Kidney (tissue), 13 donors: ENCODE measurements at regions not wholly inside any gene's neighbourhood (a gene's known extent, or its start where the extent isn't known, plus 50 kb on each side); places are given as distances from the start of the nearest gene placed in this dataset.
"Not testable (repeated sequence)": the region's sequence is repeated elsewhere in the genome, so short reads cannot be mapped to it uniquely, and the experiment has no call there.

Experiments used
- DNase-seq, 5 donors: peaks; one replicate each; pipeline ENCODE4 v3.0.0-alpha.2; 2013 to 2020
- FAIRE-seq: peaks from 2 replicates; lab custom pipeline; 2012; peaks lifted over from hg19 to GRCh38; lab: Jason Lieb, UNC
- H3K27ac ChIP-seq, 2 donors: one replicate each; pipeline ENCODE4 v1.7.0; 2013; ENCODE audit warnings: low read depth in 2 of 2, low read length in 2 of 2, inconsistent platforms in 1 of 2
- H3K27me3 ChIP-seq: one replicate; pipeline ENCODE4 v1.7.1; 2013; ENCODE audit warnings: low read length, inconsistent platforms; ENCODE audit not compliant: control insufficient read depth, insufficient read depth
- H3K36me3 ChIP-seq, 3 donors: one replicate each; pipeline versions ENCODE4 v1.7.0 to v1.7.1; 2013; ENCODE audit warnings: low read length in 3 of 3, control low read depth in 1 of 3, inconsistent platforms in 1 of 3; ENCODE audit not compliant: insufficient read depth in 3 of 3, control insufficient read depth in 2 of 3
- H3K4me1 ChIP-seq, 3 donors: one replicate each; pipeline versions ENCODE4 v1.7.0 to v1.7.1; 2013; ENCODE audit warnings: low read length in 3 of 3, inconsistent platforms in 1 of 3, low read depth in 1 of 3; ENCODE audit not compliant: control insufficient read depth in 2 of 3, insufficient read depth in 2 of 3
- H3K4me3 ChIP-seq, 3 donors: one replicate each; pipeline versions ENCODE4 v1.7.0 to v1.8.1; 2013; ENCODE audit warnings: low read length in 3 of 3, control low read depth in 1 of 3, inconsistent platforms in 1 of 3
- H3K9ac ChIP-seq, 3 donors: one replicate each; pipeline versions ENCODE4 v1.7.0 to v1.7.1; 2013; ENCODE audit warnings: low read length in 3 of 3, control low read depth in 1 of 3, inconsistent platforms in 1 of 3
- H3K9me3 ChIP-seq, 3 donors: one replicate each; pipeline versions ENCODE4 v1.7.0 to v1.7.1; 2013; ENCODE audit warnings: low read length in 3 of 3, control low read depth in 1 of 3, inconsistent platforms in 1 of 3; ENCODE audit not compliant: control insufficient read depth in 2 of 3, insufficient read depth in 1 of 3
- CTCF ChIP-seq: IDR thresholded peaks from 3 replicates; pipeline ENCODE4 v1.5.1; 2012; ENCODE audit warnings: mild to moderate bottlenecking, moderate library complexity, borderline replicate concordance; ENCODE audit not compliant: insufficient read depth; ENCODE audit errors: extremely low read depth
- intact Hi-C: fragments of 100-400 bp; cut with DNase I; formaldehyde crosslinking; loops from one replicate; pipeline ENCODE4 v1.11.1; 2022
- donor health status: control.
- donor health status: control.
- donor health status: control.
- donor health status: control.
- donor health status: control.
- donor health status: DM: yes; HTN: yes; CAD: no.
- donor health status: Normal renal cell carcinoma (clear cell type).

- no peaks in the 10 kb centered on the region for H3K27me3 ChIP-seq
- intact Hi-C loops, result loop anchor here (10.0 kb wide), 1 partner anchor 398 kb away; no protein-coding TSS in a partner anchor
- H3K4me1 ChIP-seq, result no peaks in the 10 kb centered on the region
- TF ChIP-seq CTCF, result no peak
- no peak overlapping the region for H3K4me3 ChIP-seq
- no peak overlapping the region for H3K9ac ChIP-seq
- DNase-seq, result no peak
- H3K9me3 ChIP-seq, result no peaks in the 10 kb centered on the region
- no peak for FAIRE-seq
- H3K27ac ChIP-seq, result no peak overlapping the region
- H3K36me3 ChIP-seq, result no peaks in the 10 kb centered on the region
These were observed 51.9 kb upstream of the LAS1L start for GRCh38 chrX:65586491-65586890.

- H3K4me1 ChIP-seq, H3K27ac ChIP-seq, H3K9me3 ChIP-seq, DNase-seq, H3K9ac ChIP-seq, FAIRE-seq, H3K4me3 ChIP-seq, H3K36me3 ChIP-seq, H3K27me3 ChIP-seq: not testable (repeated sequence)
- intact Hi-C loops, result loop anchor here (10.0 kb wide), 1 partner anchor 400 kb away; no protein-coding TSS in a partner anchor
These were observed 50.6 kb upstream of the LAS1L start for GRCh38 chrX:65585226-65585625.
